SK-N-SH (cell line): ENCODE measurements at regions not wholly inside any gene's neighbourhood (a gene's known extent, or its start where the extent isn't known, plus 50 kb on each side); places are given as distances from the start of the nearest gene placed in this dataset.

Experiments
- CTCF ChIA-PET: fragments of 300-600, 350-600 bp; formaldehyde crosslinking; extraction: SDS; loops from one replicate; lab custom pipeline; 2021; lab: Yijun Ruan, JAX
- POLR2A ChIA-PET: fragments of 350-600 bp; sonication (Branson Sonifier 250); formaldehyde crosslinking; extraction: SDS; loops from one replicate; lab custom pipeline; 2020; ENCODE audit warnings: antibody characterized with exemption, inconsistent platforms; lab: Yijun Ruan, JAX
- DNase-seq: peaks from one replicate; pipeline ENCODE4 v3.0.0; 2012
- H2AFZ ChIP-seq: fragments of 200-600 bp; sonication (generic); 2 replicates; pipeline ENCODE4 v1.8.1; 2016; ENCODE audit warnings: antibody characterized with exemption, mild to moderate bottlenecking, low read depth
- H3F3A ChIP-seq: fragments of 200-600 bp; sonication (generic); replicated peaks from 2 replicates; pipeline ENCODE3; 2016; ENCODE audit warnings: antibody characterized with exemption, mild to moderate bottlenecking; ENCODE audit not compliant: insufficient read depth
- H3K27ac ChIP-seq, 2 experiments: fragments of 200-500 bp in 1 of 2; fragments of 200-600 bp in 1 of 2; sonication (Bioruptor generic) in 1 of 2; sonication (generic), shearing (Covaris generic) in 1 of 2; 2 replicates each; pipeline versions ENCODE4 v1.5.1 to v1.6.1; 2014 to 2016; ENCODE audit warnings: low read depth in 2 of 2, inconsistent platforms in 1 of 2, low read length in 1 of 2, mild to moderate bottlenecking in 1 of 2, mixed read lengths in 1 of 2
- H3K27me3 ChIP-seq: fragments of 200-600 bp; sonication (generic), shearing (Covaris generic); 2 replicates; pipeline ENCODE4 v1.6.1; 2016; ENCODE audit warnings: mixed run types; ENCODE audit not compliant: insufficient read depth
- H3K36me3 ChIP-seq, 2 experiments: fragments of 200-500 bp in 1 of 2; fragments of 200-600 bp in 1 of 2; sonication (Bioruptor generic) in 1 of 2; sonication (generic) in 1 of 2; replicated peaks in 1 of 2; 2 replicates each; pipeline versions ENCODE3 to v1.5.1; 2014 to 2016; ENCODE audit warnings: low read length in 1 of 2, mild to moderate bottlenecking in 1 of 2; ENCODE audit not compliant: insufficient read depth in 2 of 2, control insufficient read depth in 1 of 2
- H3K4me1 ChIP-seq, 2 experiments: fragments of 200-500 bp in 1 of 2; fragments of 200-600 bp in 1 of 2; sonication (Bioruptor generic) in 1 of 2; sonication (generic), shearing (Covaris generic) in 1 of 2; 2 replicates each; pipeline versions ENCODE4 v1.5.1 to v1.6.1; 2014 to 2016; ENCODE audit warnings: low read depth in 1 of 2, low read length in 1 of 2, mixed run types in 1 of 2; ENCODE audit not compliant: insufficient read depth in 2 of 2, control insufficient read depth in 1 of 2
- H3K4me2 ChIP-seq: fragments of 200-600 bp; sonication (generic), shearing (Covaris generic); 2 replicates; pipeline ENCODE4 v1.6.1; 2017; ENCODE audit warnings: mixed run types
- H3K4me3 ChIP-seq, 2 experiments: fragments of 200-500 bp in 1 of 2; fragments of 200-600 bp in 1 of 2; sonication (Bioruptor generic) in 1 of 2; sonication (generic), shearing (Covaris generic) in 1 of 2; 2 replicates each; pipeline versions ENCODE4 v1.5.1 to v1.8.1; 2014 to 2016; ENCODE audit warnings: low read depth in 2 of 2, inconsistent platforms in 1 of 2, low read length in 1 of 2, mild to moderate bottlenecking in 1 of 2, mixed read lengths in 1 of 2, moderate library complexity in 1 of 2
- H3K79me2 ChIP-seq: fragments of 200-600 bp; sonication (generic); 2 replicates; pipeline ENCODE4 v1.8.1; 2017; ENCODE audit warnings: mild to moderate bottlenecking; ENCODE audit not compliant: insufficient read depth
- H3K9ac ChIP-seq: fragments of 200-600 bp; sonication (generic); 2 replicates; pipeline ENCODE4 v1.6.1; 2017; ENCODE audit warnings: mixed run types
- H3K9me2 ChIP-seq: fragments of 200-600 bp; sonication (generic); 2 replicates; pipeline ENCODE4 v1.6.1; 2017; ENCODE audit warnings: mixed run types
- H3K9me3 ChIP-seq: fragments of 200-600 bp; sonication (generic); 2 replicates; pipeline ENCODE4 v1.6.1; 2017; ENCODE audit warnings: mixed run types, mild to moderate bottlenecking, moderate library complexity
- H4K20me1 ChIP-seq: fragments of 200-600 bp; sonication (generic); 2 replicates; pipeline ENCODE4 v1.6.1; 2017; ENCODE audit warnings: mild to moderate bottlenecking, mixed run types; ENCODE audit not compliant: insufficient read depth
- ELF1 ChIP-seq: IDR thresholded peaks from 2 replicates; pipeline ENCODE4 v1.4.0; 2012
- EZH2phosphoT487 ChIP-seq: fragments of 200-600 bp; sonication (generic); IDR thresholded peaks from 2 replicates; pipeline ENCODE4 v1.6.1; 2017; ENCODE audit warnings: low read depth, mixed run types, mild to moderate bottlenecking, antibody characterized with exemption, moderate library complexity, borderline replicate concordance
- FOXM1 ChIP-seq: IDR thresholded peaks from 2 replicates; pipeline ENCODE4 v1.4.0; 2012; ENCODE audit warnings: low read depth, mild to moderate bottlenecking
- IRF3 ChIP-seq: fragments of 150-350 bp; IDR thresholded peaks from 2 replicates; pipeline ENCODE4 v1.6.1; 2016; ENCODE audit warnings: mild to moderate bottlenecking, low read depth, low read length
- MEF2A ChIP-seq: IDR thresholded peaks from 2 replicates; pipeline ENCODE4 v1.4.0; 2012; ENCODE audit warnings: low read depth, borderline replicate concordance
- MXI1 ChIP-seq: IDR thresholded peaks from 2 replicates; pipeline ENCODE4 v1.6.1; 2012; ENCODE audit warnings: mild to moderate bottlenecking, low read depth, low read length, improper control_type of control experiment
- NFIC ChIP-seq: IDR thresholded peaks from 2 replicates; pipeline ENCODE4 v1.4.0; 2012; ENCODE audit warnings: borderline replicate concordance
- POLR2AphosphoS5 ChIP-seq: IDR thresholded peaks from 2 replicates; pipeline ENCODE4 v1.6.1; 2012; ENCODE audit warnings: low read depth, low read length
- REST ChIP-seq: IDR thresholded peaks from 2 replicates; pipeline ENCODE4 v1.6.1; 2012; ENCODE audit warnings: mild to moderate bottlenecking, low read depth, low read length, moderate library complexity
- RXRA ChIP-seq: IDR thresholded peaks from 2 replicates; pipeline ENCODE4 v1.4.0; 2012; ENCODE audit warnings: low read depth, mild to moderate bottlenecking, borderline replicate concordance
- TAF1 ChIP-seq: IDR thresholded peaks from 2 replicates; pipeline ENCODE4 v1.6.1; 2012; ENCODE audit warnings: low read depth, mild to moderate bottlenecking, low read length, moderate library complexity, borderline replicate concordance
- TEAD4 ChIP-seq: IDR thresholded peaks from 2 replicates; pipeline ENCODE4 v1.4.0; 2012; ENCODE audit warnings: mild to moderate bottlenecking, borderline replicate concordance; ENCODE audit not compliant: insufficient read depth
- USF2 ChIP-seq: fragments of 150-350 bp; IDR thresholded peaks from 2 replicates; pipeline ENCODE4 v1.6.1; 2017; ENCODE audit warnings: antibody characterized with exemption, low read length, low read depth, borderline replicate concordance
- ZBTB33 ChIP-seq: IDR thresholded peaks from 2 replicates; pipeline ENCODE4 v1.4.0; 2012; ENCODE audit warnings: low read depth, borderline replicate concordance
- WGBS: methylation state at CpG from one replicate; pipeline ENCODE4 v1.1.6; 2017; ENCODE audit warnings: low lambda C conversion rate; 5-methylcytosine and 5-hydroxymethylcytosine counted together

- no peak overlapping the region for H3K9ac ChIP-seq
- DNase-seq: no peak
- H3K9me2 ChIP-seq: no peaks in the 10 kb centered on the region
- H3K9me3 ChIP-seq: no peaks in the 10 kb centered on the region
- no peaks in the 10 kb centered on the region for H3K79me2 ChIP-seq
- no peak overlapping the region for H2AFZ ChIP-seq
- H3K4me2 ChIP-seq: no peak overlapping the region
- no peaks in the 10 kb centered on the region for H4K20me1 ChIP-seq
- no peaks in the 10 kb centered on the region for H3K4me1 ChIP-seq
- 28% methylated on average over 23 of the region's 32 CpGs for WGBS
- no peaks in the 10 kb centered on the region for H3K27me3 ChIP-seq
- H3K4me3 ChIP-seq: no peak overlapping the region
- no peak for TF ChIP-seq RXRA
- TF ChIP-seq MEF2A: no peak
- no peak for TF ChIP-seq EZH2phosphoT487
- no peak for TF ChIP-seq USF2
- no peak for TF ChIP-seq POLR2AphosphoS5
- TF ChIP-seq FOXM1: no peak
- no peak for TF ChIP-seq TAF1
- no peak for TF ChIP-seq NFIC
- no peak for TF ChIP-seq ELF1
- TF ChIP-seq REST: no peak
- no peak for TF ChIP-seq MXI1
- no peak for TF ChIP-seq ZBTB33
- TF ChIP-seq TEAD4: no peak
- TF ChIP-seq IRF3: no peak
- H3F3A ChIP-seq: no peaks in the 10 kb centered on the region
- CTCF ChIA-PET: interaction anchor here (1.2 kb wide), 1 partner anchor 7 kb away, joined by 3 read pairs; no protein-coding TSS in a partner anchor
- POLR2A ChIA-PET: no interaction called here
- no peak overlapping the region for H3K27ac ChIP-seq
- no peaks in the 10 kb centered on the region for H3K36me3 ChIP-seq
Observed at GRCh38 chr14:81668626-81669274, 135.1 kb upstream of the SEL1L start.
